GOT3 (cell line): ENCODE measurements at regions not wholly inside any gene's neighbourhood (a gene's known extent, or its start where the extent isn't known, plus 50 kb on each side); places are given as distances from the start of the nearest gene placed in this dataset.

Experiments
- DNase-seq: peaks from one replicate; lab custom pipeline; 2025; ENCODE audit warnings: mixed read lengths; lab: John Stamatoyannopoulos, UW

DNA sequence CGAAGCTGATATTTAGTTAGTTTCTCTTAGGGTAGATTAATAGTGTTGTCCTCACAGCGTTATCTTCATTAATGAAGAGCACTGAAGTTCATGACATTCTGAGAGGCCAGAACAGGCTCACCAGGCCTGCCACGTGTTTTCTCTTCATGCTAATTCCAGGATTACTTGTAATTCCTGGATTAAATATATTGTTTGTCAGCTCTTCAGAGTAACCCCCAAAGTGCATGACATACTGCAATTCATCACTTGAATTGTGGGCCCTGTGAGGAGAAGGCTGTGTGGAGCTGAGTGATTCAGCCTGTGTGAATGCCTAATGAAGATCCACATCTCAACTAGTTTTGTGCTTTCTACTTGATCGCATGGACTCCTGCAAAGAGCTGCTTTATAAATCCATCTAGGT is 401.0 kb upstream of the ADAMTSL1 start:
- DNase-seq = no peak

DNA sequence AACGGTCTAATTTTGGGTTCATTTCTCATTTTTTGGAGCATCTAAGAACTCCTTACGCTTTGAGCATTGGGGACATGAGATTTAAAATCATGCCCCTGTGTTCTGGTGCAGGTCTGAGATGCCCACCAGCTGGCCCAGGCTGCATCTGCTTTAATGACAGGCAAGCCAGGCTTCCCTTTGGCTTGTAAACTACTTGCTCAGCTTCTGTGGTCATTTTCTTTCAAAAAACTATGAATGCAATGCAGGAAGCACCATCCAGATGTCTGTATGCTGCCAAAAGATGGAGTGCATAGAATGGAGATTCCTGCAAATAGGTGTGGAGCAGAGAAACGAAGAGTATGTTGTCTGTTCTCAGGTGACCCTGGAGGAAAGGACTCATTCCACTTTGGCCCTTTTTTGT is 399.9 kb upstream of the ADAMTSL1 start:
- DNase-seq = no peak

DNA sequence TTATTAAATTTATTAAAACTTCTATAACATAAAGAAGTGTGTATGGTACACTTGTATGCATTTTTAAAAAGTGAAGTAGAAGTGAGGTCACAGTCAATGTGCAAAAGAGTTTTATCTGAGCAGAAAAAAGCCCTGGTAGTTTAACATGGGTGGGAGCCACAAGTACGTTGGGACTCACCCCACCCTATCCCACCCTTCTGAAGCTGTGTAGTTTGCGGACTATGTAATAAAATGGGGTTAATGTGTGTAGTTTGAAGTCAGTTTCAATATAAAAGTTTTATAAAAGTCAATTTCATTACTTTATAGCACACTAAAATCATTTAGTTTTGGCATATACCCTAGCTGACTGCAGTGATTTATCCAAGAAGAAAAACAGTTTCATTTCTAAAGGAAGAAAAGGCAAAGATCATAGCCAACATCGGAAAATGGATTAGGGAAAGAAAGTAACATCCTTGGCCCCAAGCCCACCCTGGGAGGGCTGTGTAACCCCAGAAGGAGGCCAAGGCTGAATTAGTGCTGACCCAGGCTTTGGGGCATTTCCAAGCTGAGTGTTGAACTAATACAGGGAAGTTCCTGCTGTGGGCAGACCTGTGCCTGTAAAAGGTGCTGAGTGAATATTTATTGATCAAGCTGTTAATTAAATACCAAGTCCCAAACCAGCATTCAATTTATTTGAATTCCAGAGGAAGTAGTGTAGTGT is 398.6 kb upstream of the ADAMTSL1 start:
- no peak for DNase-seq

DNA sequence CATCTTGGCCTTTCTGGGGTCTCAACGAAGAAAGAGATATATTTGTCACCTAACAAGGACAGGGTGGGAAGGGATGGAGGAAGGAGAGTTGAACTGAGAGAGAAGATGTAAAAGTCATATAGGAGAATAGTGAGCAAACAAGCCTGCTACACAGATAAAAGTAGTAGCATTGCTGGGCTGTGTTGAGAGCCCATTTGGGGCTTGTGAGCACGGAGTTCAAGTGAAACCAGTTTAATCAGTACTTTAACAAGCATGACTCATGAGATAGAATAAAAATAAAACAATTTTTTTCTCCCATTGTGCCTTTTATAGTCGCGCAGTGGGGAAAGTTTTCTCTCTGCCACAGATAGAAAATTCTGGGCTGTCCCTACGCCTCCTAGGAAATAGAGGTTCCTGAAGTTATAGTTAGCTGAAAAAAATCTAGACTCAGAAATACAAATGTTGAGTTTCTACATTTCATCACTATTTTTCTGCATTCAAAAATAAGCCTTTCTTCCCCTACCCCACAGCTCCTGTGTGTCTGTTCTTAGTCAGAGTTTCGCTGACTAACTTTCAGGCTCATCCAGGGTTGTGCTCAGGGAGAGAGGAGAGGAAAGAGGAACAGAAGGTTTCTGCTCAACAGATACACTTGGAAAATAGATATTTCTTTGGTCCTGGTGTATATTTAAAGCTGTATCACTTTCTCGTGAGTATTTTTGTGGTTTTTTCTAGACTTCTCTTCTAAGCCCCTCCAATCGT is 395.8 kb upstream of the ADAMTSL1 start:
- no peak for DNase-seq

DNA sequence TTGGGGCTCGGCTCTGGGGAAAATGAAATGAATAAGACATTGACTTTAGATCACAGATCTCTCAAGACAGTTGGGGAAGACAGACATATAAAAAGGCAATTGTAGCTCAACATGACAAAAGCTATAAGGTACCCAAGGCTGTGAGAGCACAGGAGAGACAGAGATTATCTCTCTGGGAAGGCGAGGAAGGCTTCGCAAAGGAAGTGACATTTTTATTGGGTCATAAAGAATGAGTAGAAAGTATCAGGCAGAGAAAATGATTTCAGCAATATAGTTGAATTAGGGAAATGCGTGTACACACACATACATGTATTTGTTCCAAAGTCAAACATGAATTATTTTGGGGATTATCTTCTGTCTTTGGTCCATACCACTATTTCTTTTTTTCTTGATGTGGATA is 381.8 kb upstream of the ADAMTSL1 start:
- no peak for DNase-seq

DNA sequence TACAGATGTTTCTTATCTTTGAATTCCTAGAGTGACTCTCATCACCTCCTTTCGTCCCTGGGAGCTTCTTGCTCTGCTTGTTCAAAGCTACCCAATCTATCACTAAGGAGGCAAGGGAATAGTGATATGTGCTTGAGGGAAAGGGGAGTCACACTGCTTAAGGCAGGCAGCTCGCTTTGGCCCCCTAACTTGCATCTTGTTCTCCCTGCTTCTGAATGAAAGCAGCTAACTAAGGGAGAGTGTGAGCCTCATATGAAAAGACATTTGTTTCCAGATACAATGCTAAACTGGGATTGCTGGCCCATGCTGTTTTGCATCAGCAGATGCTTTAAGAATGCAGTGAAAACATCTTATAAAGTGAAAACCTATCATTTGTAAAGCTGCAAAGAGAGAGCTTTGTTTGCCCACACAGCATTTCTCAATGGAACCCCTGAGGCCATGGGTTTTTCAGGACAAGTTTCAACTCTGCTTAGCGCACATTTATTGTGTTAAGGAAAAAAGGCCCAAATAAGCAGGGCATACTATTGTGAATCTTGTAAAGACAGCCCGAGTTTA is 367.9 kb upstream of the ADAMTSL1 start:
- DNase-seq = no peak

DNA sequence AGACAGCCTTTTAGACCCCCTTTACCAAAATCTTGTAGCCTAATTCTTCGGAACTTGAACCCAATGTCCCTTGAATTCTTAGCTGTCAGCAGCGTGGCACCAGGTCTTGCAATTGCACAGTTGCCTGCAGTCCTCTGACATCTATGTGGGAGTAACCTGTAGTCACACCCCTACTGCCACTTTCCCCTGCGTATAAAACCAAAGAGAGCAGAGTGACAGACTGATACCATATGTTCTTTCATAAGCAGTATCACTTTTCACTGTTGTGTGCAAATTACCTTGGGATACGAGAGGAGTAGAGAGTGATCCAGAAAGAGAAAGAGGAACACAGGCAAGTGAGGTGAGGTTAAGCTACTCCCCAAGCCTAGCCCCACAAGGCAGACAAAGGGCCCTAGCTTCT is 364.3 kb upstream of the ADAMTSL1 start:
- no peak for DNase-seq

DNA sequence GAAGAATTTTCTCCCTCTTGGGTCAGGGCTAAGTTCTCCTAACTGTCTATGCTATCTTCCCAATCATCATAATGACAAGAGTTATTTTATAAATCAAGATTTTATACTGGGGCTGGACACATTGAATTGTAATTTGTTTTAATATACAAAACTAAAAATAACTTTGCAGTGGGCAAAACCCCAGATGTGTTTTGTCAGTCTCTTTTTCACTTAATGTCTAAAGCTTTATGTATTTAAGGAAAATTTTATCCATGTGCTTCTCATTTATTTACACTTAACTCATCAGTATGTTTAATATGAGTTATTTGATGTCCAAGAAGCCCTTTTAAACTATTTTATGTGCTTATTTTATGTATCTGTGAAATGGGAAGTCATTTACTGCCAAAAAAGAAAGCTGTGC is 362.8 kb upstream of the ADAMTSL1 start:
- no peak for DNase-seq

DNA sequence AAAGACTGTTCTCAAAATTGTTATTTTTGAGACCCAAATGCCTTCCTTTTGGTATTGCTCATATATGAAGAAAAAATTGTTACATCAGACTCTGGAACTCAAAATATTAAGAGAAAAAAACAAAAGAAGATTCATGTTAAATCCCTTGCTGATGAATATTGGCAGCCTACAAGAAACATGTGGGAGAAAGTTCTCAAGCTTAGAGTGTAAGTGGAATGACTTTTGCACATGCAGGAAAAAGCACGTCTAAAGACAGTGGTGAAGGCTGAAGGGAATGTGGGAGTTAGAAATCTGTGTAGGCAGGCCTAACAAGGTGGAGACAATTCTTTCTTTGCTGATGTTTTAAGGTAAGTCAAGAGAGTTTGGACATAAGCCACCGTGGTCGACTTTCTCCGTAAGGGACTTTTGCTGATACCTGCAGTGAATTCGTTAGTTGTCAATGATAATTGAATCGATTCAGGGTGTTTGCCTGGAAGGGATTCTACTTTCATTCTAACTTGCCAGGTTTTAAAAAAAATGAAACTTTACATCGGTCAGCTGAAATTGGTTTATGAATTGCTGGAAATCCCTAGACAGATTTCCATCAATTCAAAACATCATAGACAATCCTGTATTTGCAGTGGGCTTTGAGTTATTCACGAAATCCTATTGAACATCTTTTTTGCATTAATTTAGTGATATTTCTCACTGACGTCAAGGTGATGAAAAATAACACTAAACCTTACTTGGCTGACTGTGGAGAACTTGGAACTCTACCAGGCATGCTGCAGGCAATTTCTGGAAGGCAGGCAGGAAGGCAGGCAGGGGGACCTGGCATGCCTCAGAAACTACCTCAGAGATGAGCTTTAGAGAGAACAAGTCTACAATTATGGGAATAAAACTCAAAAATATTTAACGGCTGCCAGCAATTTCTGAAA is 359.1 kb upstream of the ADAMTSL1 start:
- DNase-seq = no peak

DNA sequence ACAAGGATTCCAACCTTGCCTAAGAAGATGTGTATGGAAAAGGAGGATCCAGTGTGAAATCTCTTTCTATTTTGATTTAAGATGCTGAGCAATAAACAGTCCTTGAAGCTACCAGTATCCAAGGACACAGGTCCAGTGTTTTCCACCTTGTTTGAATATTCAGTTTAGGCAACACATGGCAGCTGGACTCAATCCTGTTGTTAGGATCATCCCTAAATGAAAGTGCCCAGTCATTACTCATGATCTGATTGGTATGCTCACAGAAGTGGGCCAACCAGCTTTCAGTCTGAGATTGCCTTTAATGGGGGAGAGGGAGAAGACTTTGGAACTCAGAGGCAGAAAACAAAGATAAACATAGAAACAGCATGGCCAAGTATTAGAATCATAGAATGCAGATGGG is 355.7 kb upstream of the ADAMTSL1 start:
- DNase-seq = no peak

DNA sequence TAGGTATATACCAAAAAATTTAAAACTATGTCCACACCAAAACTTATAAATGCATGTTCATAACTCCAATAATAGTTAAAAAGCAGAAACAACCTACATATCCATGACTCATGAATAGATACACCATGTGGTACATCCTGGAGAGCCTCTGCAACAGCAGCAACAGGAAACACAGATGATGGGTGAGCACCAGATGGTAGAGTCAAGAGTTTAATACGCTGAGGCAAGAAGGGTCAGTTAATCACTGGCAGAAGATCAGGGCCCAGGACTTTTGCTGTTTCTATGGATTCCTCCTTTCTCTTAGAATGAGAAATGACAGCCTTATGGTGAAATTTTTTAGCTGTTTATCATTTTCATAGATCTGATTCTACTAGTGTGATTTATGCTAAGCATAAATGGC is 351.8 kb upstream of the ADAMTSL1 start:
- no peak for DNase-seq

DNA sequence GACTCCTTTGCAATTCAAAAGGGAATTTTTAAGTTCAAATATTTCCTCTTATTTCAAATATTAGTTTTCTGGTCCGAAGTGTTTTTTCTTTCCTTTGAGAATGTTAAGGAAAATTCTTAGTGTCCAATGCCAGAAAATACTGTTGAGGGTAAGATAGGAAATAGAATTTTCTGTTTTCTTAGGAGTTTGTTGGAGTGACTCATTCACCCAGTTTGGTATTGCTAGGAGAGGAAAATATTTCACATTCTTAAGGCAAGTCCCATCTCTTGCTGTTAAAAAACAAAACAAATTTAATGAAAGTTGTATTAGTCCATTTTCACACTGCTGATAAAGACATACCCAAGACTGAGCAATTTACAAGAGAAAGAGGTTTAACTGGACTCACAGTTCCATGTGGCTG is 349.2 kb upstream of the ADAMTSL1 start:
- no peak for DNase-seq

DNA sequence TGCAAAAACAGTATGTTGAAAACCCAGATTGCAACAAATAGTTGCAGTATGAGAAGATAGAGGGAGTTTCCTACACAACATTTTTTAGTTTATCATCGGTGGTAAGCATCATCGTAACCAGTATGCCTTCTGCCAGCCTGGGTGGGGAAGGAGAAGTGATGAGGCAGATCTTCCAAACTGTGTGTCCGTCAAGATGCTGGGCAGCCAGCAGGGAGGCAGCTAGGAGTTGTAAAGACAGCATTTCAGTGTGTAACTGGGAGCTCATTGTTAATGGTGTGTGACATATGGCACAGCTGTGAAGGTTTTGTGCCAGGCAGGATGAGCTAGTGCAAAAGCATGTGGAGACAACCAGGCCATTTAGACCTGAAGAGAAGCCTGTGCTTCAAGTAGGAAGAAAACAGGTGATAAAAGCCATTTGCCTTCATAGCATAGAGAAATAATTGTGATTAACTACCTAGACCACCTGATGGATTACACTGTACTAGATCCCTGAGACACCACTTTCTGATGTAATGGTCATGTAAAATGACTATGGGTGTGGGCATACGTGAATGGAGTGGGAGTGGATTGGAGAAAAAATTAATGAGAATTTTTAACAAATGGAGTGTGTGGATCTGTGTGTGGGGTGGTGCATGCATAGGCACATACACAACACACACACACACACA is 347.0 kb upstream of the ADAMTSL1 start:
- no peak for DNase-seq

DNA sequence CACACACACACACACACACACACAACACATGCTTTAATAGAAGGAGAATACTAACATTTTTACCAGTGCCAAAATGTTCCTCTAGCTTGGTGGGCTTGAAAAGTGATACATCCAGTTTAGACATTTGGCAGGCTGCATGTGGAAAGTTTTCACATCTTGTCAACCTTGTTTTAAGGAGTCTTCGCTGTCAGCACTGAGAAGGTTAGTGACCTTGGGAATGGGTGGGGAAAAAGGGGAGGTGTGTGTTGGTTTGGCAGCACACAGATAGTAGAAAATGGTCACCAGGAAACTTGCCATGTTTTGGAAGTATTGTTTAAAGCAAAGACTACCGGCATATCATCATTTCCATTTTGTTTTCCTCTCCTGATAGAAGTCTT is 346.5 kb upstream of the ADAMTSL1 start:
- no peak for DNase-seq

DNA sequence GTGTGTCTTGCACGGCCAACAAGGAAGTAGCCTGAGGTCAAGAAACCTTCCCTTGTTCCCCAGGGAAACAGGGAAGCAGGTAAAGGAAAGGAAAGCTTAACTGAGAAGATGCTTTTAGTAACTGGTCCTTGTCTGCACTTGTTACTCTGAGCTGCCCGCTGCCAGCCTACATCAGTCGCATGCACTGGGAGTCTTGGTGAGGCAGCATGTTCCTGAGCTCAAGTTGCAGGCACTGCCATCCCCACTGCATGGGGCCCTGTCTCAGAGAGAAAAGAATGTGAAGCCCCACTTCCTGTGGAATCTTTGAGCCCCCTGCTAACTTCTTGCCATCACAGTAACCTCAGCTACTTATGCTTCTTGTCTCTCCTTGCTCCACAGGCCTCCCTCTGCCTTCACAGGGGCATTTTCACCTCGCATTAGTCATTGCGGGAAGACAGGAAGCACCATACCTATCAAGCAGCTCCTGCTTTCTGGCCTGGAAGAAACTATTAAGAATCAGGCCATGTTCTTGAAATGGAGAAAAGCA is 344.1 kb upstream of the ADAMTSL1 start:
- DNase-seq = no peak

DNA sequence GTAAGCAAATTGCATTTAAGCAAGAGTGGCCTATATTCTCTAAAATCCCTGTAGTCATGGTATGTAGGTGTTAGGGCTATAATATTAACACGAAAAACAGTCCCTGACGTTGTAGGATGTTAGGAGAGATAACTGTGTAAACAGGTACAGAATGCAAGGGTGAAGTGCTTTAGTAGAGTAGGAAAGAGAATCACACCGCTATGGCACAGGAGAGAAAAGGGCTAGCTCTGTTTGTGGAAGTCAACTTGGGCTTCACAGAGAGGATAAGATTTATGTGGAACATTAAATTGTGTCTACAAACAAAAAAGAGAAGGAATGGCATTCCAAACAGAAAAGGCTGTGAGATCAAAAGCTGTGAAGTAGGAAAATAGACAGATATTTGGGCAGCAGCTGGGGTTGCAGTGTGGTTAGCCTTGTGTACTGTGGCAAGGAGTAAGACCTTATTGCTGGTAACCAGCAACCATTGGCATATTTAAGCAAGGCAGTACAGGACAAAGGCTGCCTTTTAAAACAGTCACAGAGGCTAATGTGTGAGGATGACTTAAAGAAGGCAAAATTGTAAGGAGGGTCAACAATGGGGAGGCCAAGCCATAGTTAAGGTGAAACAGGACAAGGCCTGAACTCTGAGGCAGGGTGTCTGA is 337.5 kb upstream of the ADAMTSL1 start:
- no peak for DNase-seq

DNA sequence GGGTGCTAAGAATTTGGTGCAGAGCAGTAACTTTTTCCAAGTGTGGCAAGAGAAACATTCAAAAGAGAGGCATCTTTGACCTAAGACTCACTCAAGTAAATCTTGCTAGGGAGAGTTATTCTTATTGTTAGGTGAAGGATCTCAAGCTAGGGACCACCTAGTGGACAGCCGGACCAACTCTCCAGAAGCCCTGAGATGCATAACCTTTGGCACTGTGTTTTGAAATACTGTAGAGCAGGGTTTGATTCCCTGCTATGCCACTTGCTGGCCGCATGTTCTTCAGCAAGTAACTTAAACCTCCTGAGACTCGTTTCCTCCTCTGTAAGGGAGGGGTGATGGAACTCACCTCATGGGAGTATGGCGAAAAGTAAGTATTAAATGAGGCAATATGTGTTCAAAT is 336.1 kb upstream of the ADAMTSL1 start:
- no peak for DNase-seq

DNA sequence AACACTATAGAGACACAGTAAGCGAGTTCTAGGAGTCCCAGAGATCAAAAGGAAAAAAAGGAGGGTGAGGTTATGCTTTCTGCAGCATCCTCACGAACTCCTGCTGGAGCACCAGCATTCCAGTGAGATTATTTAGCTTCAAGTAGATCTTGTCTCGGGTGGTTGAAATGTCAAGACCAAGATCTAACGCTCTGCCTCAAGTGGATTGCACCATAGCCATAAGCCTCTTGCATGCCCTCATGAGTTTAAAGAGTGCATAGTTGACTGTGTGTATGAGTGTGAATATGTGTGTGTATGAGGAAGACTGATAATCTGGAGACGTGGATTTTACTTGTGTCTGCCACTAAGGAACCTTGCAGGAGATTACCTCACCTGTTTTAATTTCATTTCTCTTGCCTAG is 335.3 kb upstream of the ADAMTSL1 start:
- no peak for DNase-seq

DNA sequence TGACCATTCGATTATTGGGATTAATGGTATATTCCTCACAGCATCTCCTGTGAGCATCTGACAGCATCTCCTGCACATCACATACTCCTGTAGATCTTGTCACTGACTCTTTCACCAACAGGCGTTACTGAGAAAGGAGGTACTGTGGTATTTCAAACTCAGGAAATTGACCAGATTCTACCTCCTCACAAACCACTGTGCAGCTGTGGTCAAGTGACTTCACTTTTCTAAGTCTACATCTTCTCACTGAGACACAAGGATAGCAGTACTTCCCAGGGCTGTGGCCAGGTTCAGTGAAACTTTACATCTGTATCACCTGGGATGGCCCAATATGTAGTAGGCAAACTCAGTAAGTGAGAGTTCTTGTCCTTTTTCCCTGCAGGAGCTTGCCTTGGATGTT is 332.3 kb upstream of the ADAMTSL1 start:
- DNase-seq = no peak

DNA sequence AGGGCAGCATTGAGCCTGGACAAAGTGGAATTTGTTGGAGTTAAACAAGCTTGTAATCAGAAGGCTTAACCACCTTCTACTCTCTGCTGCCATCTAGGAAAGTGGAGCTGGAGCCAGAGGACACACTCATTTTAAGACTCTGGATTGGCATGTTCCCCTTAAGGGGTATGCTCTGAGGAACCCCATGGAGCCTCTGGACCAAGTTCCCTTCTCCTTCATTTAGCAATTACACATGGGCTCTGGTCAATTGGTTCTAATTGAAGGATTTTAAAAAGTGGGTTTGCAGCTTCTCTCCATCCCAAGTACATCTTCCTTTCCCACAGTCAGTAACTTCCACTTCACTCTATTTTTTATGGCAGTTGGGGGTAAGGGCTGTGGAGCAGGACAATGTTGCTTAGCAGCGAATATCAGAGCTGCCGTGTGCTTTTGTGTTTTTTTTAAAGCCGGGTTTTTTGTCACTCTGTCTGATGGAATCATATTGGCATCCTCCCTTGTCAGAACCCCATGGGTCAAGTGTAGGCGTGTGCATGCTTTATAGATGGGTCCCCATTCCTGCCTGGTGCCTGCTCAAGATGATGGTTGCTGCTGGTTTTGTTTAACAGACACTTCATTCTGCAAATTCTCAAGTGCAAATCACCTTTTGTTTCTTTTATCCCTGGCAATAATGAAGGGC is 330.7 kb upstream of the ADAMTSL1 start:
- no peak for DNase-seq

DNA sequence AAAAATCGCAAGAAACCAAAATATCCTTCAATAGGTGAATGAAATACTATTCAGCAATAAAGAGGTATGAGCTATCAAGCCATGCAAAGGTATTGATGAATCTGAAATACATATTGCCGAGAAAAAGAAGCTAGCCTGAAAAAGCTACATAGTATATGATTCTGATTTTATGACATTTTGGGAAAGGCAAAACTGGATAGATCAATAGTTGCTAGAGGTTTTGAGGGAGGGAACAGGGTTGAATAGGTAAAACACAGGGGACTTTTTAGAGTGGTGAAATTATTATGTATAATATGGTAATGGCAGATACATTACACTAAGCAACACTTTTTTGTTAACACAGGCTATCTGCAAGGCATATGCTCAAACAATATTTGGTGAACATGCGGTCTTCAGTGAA is 327.6 kb upstream of the ADAMTSL1 start:
- no peak for DNase-seq
